Omental fat pad (tissue), 3 donors: ENCODE measurements at regions not wholly inside any gene's neighbourhood (a gene's known extent, or its start where the extent isn't known, plus 50 kb on each side); places are given as distances from the start of the nearest gene placed in this dataset.

Source experiments
- ATAC-seq: fragments of 150-250 bp; one replicate; pipeline ENCODE4 v1.9.1; 2016; ENCODE audit warnings: mild to moderate bottlenecking, moderate library complexity; ENCODE audit not compliant: low FRiP score
- DNase-seq: peaks from one replicate; pipeline ENCODE4 v3.0.0-alpha.2; 2019; ENCODE audit warnings: low spot score
- TF ChIP-seq, protein P1 (sequence below), 3 donors: fragments of 450-650 bp; IDR thresholded peaks; one replicate each; pipeline ENCODE4 v1.5.1; 2016 to 2017; ENCODE audit warnings: antibody characterized with exemption in 3 of 3, mild to moderate bottlenecking in 3 of 3, moderate library complexity in 2 of 3

GRCh38 chr1:228883535-228883934, 148.3 kb downstream of the RHOU start:
- no peak for DNase-seq
- TF ChIP-seq, protein P1, sequence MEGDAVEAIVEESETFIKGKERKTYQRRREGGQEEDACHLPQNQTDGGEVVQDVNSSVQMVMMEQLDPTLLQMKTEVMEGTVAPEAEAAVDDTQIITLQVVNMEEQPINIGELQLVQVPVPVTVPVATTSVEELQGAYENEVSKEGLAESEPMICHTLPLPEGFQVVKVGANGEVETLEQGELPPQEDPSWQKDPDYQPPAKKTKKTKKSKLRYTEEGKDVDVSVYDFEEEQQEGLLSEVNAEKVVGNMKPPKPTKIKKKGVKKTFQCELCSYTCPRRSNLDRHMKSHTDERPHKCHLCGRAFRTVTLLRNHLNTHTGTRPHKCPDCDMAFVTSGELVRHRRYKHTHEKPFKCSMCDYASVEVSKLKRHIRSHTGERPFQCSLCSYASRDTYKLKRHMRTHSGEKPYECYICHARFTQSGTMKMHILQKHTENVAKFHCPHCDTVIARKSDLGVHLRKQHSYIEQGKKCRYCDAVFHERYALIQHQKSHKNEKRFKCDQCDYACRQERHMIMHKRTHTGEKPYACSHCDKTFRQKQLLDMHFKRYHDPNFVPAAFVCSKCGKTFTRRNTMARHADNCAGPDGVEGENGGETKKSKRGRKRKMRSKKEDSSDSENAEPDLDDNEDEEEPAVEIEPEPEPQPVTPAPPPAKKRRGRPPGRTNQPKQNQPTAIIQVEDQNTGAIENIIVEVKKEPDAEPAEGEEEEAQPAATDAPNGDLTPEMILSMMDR (IDR thresholded peaks at IDR 0.05): no peak
- no peak for ATAC-seq

DNA sequence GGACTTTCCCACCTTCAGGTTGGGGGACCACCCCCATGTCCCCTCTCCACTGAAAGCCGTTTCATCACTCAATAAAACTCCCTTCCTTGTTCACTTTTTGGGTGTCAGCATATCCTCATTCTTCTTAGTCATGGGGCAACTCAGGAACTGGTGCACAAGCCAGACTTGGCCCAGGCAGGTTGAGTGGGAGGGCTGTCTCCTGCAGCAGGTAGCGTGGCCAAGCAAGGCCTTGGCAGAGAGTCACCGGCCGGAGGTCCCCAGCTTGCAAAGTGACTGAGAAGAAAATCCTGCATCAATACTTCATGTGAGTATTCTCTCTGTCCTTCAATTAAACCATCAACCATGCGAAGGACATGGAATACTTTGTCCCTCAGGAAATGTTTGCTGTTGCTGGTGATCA, 148.9 kb downstream of the RHOU start:
- ATAC-seq (no peak), DNase-seq (no peak)
- TF ChIP-seq, protein P1 (IDR thresholded peaks at IDR 0.05): no peak

GRCh38 chr1:228884615-228885566, 149.6 kb downstream of the RHOU start:
- TF ChIP-seq, protein P1 (IDR thresholded peaks at IDR 0.05): no peak
- DNase-seq (no peak), ATAC-seq (no peak)

GRCh38 chr1:228885845-228886244, 150.6 kb downstream of the RHOU start:
- TF ChIP-seq, protein P1 (IDR thresholded peaks at IDR 0.05): no peak
- DNase-seq (no peak), ATAC-seq (no peak)

DNA sequence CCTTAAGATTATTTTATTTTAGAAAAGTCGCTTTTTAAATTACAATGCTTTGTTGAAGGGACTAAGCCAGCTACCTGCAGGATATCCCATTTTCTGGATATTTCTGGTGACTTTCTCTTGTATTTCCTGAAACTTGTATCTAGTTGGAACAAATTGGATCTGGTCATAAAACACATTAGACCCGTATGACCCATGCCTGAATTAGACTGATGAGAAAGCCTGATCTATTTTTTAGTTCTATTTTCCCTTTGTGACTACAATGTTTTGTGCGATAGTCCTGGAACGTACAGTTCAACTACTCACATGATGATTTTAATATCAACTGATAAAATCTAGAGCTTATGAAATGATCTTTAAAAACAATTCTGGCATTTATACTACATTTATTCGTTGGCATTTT, 151.8 kb downstream of the RHOU start:
- ATAC-seq: no peak
- TF ChIP-seq, protein P1 (IDR thresholded peaks at IDR 0.05): no peak
- DNase-seq: no peak

- TF ChIP-seq, protein P1 (IDR thresholded peaks at IDR 0.05): no peak
- ATAC-seq (no peak), DNase-seq (no peak)
Measured at GRCh38 chr1:228887960-228888359, 152.7 kb downstream of the RHOU start.

GRCh38 chr1:228889289-228889688, 154.0 kb downstream of the RHOU start:
- ATAC-seq: no peak

More at GRCh38 chr1:228889289-228889688, 154.0 kb downstream of the RHOU start:
- DNase-seq: no peak
- TF ChIP-seq, protein P1 (IDR thresholded peaks at IDR 0.05): no peak
